GM21786 (cell line): ENCODE measurements at regions not wholly inside any gene's neighbourhood (a gene's known extent, or its start where the extent isn't known, plus 50 kb on each side); places are given as distances from the start of the nearest gene placed in this dataset.
"Not testable (repeated sequence)": the region's sequence is repeated elsewhere in the genome, so short reads cannot be mapped to it uniquely, and the experiment has no call there.

Experiments
- ATAC-seq: cut with Tn5 transposase; IDR thresholded peaks from one replicate; pipeline ENCODE4 v1.9.1; 2021; ENCODE audit not compliant: unreplicated experiment

DNA sequence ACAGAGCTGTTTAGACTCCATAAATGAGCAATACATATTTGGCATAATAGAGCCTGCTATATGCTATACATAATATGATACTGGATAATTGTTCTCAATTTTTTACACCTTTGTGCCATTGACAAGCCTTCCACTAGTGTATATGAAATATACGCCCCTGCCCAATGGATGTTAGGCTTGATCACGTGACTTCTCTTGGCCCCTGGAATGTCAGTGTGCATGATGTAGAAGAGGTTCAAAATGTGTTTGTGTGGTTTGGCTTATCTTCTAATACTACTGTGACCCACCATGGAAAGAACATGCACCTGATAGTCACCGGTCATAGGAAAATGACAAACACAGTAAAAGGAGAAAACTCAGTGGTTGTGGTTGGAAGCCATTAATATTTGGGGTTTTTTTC lies 479.4 kb downstream of the PCDH20 start:
- ATAC-seq: no peak

- no peak for ATAC-seq
Measured at GRCh38 chr13:60933638-60934037, 482.0 kb downstream of the PCDH20 start.

GRCh38 chr13:60931858-60932546 lies 483.6 kb downstream of the PCDH20 start:
- no peak for ATAC-seq

DNA sequence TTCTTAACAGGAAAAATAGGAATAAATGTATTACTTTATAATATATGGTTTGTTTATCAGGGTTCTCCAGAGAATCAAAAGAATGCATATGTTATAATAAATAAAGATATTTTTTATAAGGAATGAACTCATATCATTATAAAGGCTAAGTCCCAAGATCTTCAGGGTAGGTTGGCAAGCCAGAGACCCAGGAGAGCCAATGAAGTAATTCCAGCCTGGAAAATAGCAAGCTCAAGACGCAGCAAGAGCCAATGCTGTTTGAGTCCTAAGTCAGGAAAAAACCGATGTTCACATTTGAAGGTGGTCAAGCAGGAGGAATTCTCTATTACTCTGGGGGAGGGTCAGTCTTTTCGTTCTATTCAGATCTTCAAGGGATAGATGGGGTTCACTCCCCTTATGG lies 490.0 kb downstream of the PCDH20 start:
- ATAC-seq: no peak

- no peak for ATAC-seq
Measured at GRCh38 chr13:60924856-60925255, 490.8 kb downstream of the PCDH20 start.

- ATAC-seq: no peak
Measured at GRCh38 chr13:60922576-60923231, 492.9 kb downstream of the PCDH20 start.

- ATAC-seq: no peak
Measured at GRCh38 chr13:60893801-60894200, 496.8 kb downstream of the TDRD3 start.

- no peak for ATAC-seq
Measured at GRCh38 chr13:60887711-60888110, 490.7 kb downstream of the TDRD3 start.

GRCh38 chr13:60881507-60881906 lies 484.5 kb downstream of the TDRD3 start:
- no peak for ATAC-seq

- no peak for ATAC-seq
Measured at GRCh38 chr13:60873116-60873515, 476.1 kb downstream of the TDRD3 start.

DNA sequence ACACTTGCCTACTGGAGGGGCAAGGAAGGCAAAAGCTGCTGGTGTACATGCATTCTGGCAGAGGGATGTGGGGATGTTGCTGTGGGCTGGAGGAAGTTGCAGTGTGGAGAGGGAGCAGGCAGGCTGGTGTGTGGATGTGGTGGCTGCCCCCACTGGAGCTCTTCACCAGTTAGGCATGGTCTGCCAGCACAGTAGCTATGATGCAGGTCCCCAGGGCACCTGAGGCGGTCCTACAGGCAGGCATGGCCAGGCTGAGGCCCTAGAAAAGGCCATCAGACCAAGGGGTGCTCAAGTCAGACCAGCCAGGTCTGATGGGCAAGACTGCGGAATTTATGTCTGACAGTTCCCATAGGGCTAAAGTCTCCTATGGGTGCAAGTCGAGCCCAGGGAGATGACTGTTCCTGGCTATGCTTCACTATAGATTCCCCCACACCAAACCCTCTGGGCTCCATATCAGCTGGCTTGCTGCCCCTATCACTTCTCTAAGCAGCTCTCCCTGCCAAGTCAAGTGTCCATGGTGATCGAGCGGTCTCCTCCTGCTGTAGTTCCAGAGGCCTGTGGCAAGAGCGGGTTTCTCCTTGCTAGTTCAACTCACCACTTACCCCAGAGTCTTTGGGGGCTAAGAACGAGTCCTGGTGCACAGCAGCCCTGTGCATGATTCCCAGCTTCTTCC lies 473.1 kb downstream of the TDRD3 start:
- ATAC-seq: no peak

GRCh38 chr13:60869225-60869624 lies 472.2 kb downstream of the TDRD3 start:
- ATAC-seq: no peak

DNA sequence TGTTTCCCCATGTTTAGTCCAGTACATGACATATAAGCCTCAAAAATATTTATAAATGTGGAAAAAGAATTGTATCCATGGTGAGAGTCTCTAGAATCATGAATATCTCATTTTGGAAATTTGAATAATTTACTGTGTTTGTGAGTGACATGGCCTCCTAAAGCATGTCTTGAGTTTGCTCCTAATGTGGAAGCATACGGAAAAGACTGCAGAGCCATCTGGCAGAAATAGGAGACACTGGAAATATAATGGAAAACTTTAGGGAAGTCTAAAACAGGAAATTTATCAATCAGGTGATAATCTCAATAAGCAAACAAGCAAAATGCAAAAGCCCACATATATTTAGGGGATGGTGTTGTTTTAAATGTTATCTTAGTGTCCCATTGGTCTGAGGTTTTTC lies 465.0 kb downstream of the TDRD3 start:
- no peak for ATAC-seq

GRCh38 chr13:60857698-60858097 lies 460.7 kb downstream of the TDRD3 start:
- ATAC-seq: no peak

DNA sequence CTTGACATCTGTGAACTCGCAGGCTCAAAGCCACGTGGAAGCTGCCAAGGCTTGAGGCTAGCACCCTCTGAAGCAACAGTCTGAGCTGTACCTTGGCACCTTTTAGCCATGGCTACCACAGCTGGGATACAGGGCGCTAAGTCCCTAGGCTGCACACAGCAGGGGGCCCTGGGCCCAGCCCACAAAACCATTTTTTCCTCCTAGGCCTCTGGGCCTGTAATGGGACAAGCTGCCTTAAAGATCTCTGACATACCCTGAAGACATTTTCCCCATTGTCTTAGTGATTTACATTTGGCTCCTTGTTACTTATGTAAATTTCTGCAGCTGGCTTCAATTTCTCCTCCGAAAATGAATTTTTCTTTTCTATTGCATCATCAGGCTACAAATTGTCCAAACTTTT lies 455.9 kb downstream of the TDRD3 start:
- ATAC-seq: no peak

- ATAC-seq: no peak
Measured at GRCh38 chr13:60851378-60851777, 454.4 kb downstream of the TDRD3 start.

- ATAC-seq: no peak
Measured at GRCh38 chr13:60850526-60850925, 453.5 kb downstream of the TDRD3 start.

- ATAC-seq: no peak
Measured at GRCh38 chr13:60838581-60838980, 441.6 kb downstream of the TDRD3 start.

GRCh38 chr13:60837806-60838205 lies 440.8 kb downstream of the TDRD3 start:
- ATAC-seq: no peak

- ATAC-seq: no peak
Measured at GRCh38 chr13:60836821-60837220, 439.8 kb downstream of the TDRD3 start.

DNA sequence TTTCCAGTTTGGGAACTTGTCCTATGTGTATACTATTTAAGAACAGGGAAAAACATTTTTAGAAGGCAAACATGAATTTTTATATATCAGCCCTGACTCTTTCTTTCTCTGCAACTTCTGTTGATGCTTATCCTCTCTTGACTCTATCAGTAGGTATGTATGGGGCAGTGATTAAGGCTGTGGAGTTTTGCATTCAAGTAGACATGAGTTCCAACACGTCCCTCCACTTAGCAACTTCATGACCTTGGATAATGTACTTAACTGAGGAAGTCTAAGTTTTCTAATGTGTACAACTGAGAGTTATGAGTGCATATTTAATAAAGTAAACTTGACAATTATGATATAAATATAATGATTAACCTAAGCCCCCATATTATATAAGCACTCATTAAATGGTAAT lies 414.6 kb downstream of the TDRD3 start:
- no peak for ATAC-seq

DNA sequence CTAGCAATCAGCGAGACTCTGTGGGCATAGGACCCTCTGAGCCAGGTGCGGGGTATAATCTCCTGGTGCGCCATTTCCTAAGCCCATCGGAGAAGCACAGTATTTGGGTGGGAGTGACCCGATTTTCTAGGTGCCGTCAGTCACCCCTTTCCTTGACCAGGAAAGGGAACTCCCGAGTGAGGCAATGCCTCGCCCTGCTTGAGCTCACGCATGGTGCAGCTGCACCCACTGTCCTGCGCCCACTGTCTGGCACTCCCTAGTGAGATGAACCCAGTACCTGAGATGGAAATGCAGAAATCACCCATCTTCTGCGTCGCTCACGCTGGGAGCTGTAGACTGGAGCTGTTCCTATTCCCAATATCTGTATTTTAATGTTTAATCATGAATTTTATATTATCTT lies 408.6 kb downstream of the TDRD3 start:
- ATAC-seq: not testable (repeated sequence)
